Nephron progenitor cell (in vitro differentiated cells): ENCODE measurements at regions not wholly inside any gene's neighbourhood (a gene's known extent, or its start where the extent isn't known, plus 50 kb on each side); places are given as distances from the start of the nearest gene placed in this dataset.

Experiments used
- DNase-seq: peaks from one replicate; pipeline ENCODE4 v3.0.0; 2021
- H3K27ac Mint-ChIP-seq: 2 replicates; pipeline ENCODE4 v1.8.0; 2021; ENCODE audit warnings: mild to moderate bottlenecking, moderate library complexity, mixed read lengths
- H3K27me3 Mint-ChIP-seq: 2 replicates; pipeline ENCODE4 v1.8.0; 2021; ENCODE audit warnings: mild to moderate bottlenecking, low read depth, mixed read lengths; ENCODE audit not compliant: poor library complexity
- H3K36me3 Mint-ChIP-seq: 2 replicates; pipeline ENCODE4 v1.8.0; 2021; ENCODE audit warnings: low read depth, mixed read lengths
- H3K4me1 Mint-ChIP-seq: 2 replicates; pipeline ENCODE4 v1.8.0; 2021; ENCODE audit warnings: mixed read lengths
- H3K4me3 Mint-ChIP-seq: 2 replicates; pipeline ENCODE4 v1.8.0; 2021; ENCODE audit warnings: mild to moderate bottlenecking, moderate library complexity, mixed read lengths
- H3K9me3 Mint-ChIP-seq: 2 replicates; pipeline ENCODE4 v1.8.0; 2021; ENCODE audit warnings: mild to moderate bottlenecking, moderate library complexity, mixed read lengths
- TF ChIP-seq, protein P1 (sequence below): fragments of 200-600 bp; sonication (generic); IDR thresholded peaks from 2 replicates; pipeline ENCODE4 v1.5.0; 2021; ENCODE audit warnings: antibody characterized with exemption

DNA sequence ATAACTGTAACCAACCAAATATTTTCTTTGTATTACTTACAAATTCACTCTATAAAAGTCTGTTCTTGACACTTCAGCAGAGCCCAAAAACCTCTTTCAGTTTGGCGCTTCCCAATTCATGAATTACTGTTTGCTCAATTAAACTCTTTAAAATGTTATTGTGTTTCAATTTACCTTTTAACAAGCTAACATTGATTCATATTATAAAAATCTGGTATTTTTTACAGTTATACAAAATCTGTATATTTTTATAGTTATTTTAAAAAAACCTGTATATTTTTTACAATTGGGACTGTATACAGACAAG lies 75.3 kb upstream of the E2F3 start:
- peaks cover 8% of the 10 kb centered on the region for H3K27me3 Mint-ChIP-seq
- H3K27ac Mint-ChIP-seq = no peak overlapping the region
- no peak for DNase-seq
- H3K36me3 Mint-ChIP-seq = no peaks in the 10 kb centered on the region
- TF ChIP-seq, protein P1, sequence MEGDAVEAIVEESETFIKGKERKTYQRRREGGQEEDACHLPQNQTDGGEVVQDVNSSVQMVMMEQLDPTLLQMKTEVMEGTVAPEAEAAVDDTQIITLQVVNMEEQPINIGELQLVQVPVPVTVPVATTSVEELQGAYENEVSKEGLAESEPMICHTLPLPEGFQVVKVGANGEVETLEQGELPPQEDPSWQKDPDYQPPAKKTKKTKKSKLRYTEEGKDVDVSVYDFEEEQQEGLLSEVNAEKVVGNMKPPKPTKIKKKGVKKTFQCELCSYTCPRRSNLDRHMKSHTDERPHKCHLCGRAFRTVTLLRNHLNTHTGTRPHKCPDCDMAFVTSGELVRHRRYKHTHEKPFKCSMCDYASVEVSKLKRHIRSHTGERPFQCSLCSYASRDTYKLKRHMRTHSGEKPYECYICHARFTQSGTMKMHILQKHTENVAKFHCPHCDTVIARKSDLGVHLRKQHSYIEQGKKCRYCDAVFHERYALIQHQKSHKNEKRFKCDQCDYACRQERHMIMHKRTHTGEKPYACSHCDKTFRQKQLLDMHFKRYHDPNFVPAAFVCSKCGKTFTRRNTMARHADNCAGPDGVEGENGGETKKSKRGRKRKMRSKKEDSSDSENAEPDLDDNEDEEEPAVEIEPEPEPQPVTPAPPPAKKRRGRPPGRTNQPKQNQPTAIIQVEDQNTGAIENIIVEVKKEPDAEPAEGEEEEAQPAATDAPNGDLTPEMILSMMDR = no peak
- peaks cover under 1% of the 10 kb centered on the region for H3K9me3 Mint-ChIP-seq
- no peak overlapping the region for H3K4me3 Mint-ChIP-seq
- no peaks in the 10 kb centered on the region for H3K4me1 Mint-ChIP-seq

DNA sequence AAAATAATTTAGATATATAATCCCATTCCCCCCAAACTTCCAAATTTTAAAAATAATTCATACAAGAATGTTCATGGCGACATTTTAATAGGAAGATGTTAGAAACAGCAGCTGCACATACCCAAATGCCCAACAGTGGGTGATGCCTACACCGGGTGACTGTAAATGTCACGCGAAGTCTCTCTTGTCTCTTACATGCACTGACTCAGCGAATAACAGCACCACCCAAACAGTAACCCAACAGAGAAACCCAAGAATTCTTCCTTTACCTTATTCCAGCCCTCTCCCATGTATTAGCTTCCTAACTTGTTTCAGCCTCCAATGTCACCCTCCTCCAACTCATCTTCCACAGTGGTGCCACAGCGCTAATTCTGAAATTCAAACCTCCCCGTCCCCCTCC lies 74.5 kb upstream of the E2F3 start:
- no peaks in the 10 kb centered on the region for H3K36me3 Mint-ChIP-seq
- peaks cover 8% of the 10 kb centered on the region for H3K27me3 Mint-ChIP-seq
- H3K27ac Mint-ChIP-seq = no peak overlapping the region
- no peaks in the 10 kb centered on the region for H3K9me3 Mint-ChIP-seq
- no peak overlapping the region for H3K4me3 Mint-ChIP-seq
- no peak for DNase-seq
- TF ChIP-seq, protein P1 = no peak
- no peaks in the 10 kb centered on the region for H3K4me1 Mint-ChIP-seq

DNA sequence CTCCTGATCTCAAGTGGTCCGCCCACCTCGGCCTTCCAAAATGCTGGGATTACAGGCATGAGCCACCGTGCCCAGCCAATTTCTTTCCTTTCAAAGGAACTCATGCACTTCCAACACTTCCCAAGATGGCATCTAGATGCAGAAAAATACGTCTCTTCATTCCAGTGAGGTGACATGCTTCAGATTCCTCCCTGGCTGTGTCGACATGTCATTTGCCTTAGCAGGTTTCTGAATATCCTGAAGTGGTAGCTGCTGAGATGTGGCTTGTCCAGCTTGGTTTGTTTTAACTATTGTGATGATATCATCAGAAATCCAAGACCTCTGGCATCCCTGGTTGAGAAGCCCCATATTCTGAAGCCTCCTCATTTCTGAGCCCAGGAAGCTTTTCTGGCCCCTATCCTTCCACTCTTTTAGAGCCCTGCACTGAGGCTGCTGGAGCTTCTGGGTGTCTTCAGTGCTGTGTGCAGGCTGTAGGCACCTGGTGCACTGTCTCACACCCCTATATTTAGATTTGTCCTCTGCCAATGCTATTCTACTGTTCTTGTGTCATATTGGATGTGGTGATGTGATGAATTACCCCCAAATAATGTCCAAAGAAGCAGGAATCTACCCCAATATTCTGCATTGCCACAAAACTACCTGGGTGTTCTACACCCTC lies 73.3 kb upstream of the E2F3 start:
- H3K4me3 Mint-ChIP-seq = no peak overlapping the region
- H3K4me1 Mint-ChIP-seq = no peaks in the 10 kb centered on the region
- no peaks in the 10 kb centered on the region for H3K9me3 Mint-ChIP-seq
- peaks cover 12% of the 10 kb centered on the region for H3K27me3 Mint-ChIP-seq
- no peaks in the 10 kb centered on the region for H3K36me3 Mint-ChIP-seq
- no peak overlapping the region for H3K27ac Mint-ChIP-seq
- DNase-seq = no peak
- TF ChIP-seq, protein P1 = no peak

DNA sequence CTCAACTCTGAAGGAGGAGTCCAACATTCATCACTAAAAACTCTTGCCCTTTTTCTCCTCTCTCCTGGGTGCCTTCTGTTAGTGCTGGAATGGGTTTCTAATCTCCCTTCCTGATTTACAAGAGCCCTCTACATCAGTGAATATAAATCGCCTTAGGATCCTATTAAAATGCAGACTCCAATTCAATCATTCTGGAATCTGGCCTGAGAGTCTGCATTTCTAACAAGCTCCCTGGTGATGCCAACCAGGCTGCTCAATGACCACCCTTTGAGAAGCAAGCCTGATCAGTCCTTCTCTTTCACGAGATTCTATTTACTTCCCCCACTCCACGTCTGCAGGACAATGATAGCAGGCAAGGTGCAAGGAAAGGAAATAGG lies 72.8 kb upstream of the E2F3 start:
- Mint-ChIP-seq H3K36me3 (no peaks in the 10 kb centered on the region), H3K4me3 (no peak overlapping the region), H3K9me3 (no peaks in the 10 kb centered on the region)

DNA sequence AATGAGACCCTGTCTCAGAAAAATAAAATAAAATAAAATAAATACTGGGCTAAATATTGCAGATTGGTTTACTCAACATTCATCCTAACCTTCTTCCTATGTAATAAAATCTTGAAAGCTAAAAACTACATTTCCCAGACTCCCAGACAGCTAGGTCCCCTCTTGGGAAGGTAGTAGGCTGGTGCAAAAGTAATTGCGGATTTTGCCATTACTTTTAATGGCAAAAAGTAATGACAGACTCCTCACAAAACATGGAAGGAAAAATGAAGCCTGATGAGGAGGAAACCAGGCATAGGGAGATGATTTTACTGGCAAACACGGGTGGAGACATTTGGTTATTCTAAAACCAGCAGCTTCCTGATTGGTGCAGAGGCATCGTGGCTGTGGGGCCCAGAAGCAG lies 70.6 kb upstream of the E2F3 start:
- no peak overlapping the region for H3K27ac Mint-ChIP-seq
- no peaks in the 10 kb centered on the region for H3K9me3 Mint-ChIP-seq
- TF ChIP-seq, protein P1 = no peak
- DNase-seq = no peak
- H3K36me3 Mint-ChIP-seq = no peaks in the 10 kb centered on the region
- H3K27me3 Mint-ChIP-seq = peaks cover 14% of the 10 kb centered on the region
- no peak overlapping the region for H3K4me3 Mint-ChIP-seq
- H3K4me1 Mint-ChIP-seq = peaks cover 8% of the 10 kb centered on the region

More for the DNA sequence above, 72.8 kb upstream of the E2F3 start:
- no peak overlapping the region for H3K27ac Mint-ChIP-seq
- H3K4me1 Mint-ChIP-seq = no peaks in the 10 kb centered on the region
- peaks cover 16% of the 10 kb centered on the region for H3K27me3 Mint-ChIP-seq
- TF ChIP-seq, protein P1 = no peak
- no peak for DNase-seq

DNA sequence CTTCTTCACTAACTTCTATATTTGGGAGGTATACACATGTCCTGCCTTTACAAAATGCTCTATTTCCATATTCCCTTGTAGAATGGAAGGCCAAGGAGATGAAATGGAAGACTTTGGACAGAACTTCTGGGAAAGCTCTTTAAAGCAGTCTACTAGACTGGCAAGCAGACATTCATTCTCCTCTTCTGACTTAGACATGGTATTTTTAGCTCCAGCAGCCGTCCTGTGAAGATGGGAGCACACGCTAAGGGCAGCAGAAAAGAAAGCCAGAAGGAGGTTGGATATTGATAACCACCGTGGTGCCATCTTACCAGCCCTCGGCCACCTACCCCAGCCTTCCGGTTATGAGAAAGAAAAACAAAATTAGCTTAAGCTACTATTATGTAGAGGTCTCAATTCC lies 70.1 kb upstream of the E2F3 start:
- H3K27me3 Mint-ChIP-seq = peaks cover 14% of the 10 kb centered on the region
- no peaks in the 10 kb centered on the region for H3K9me3 Mint-ChIP-seq
- DNase-seq = no peak
- TF ChIP-seq, protein P1 = no peak
- H3K4me3 Mint-ChIP-seq = no peak overlapping the region
- H3K36me3 Mint-ChIP-seq = no peaks in the 10 kb centered on the region
- no peak overlapping the region for H3K27ac Mint-ChIP-seq
- peaks cover 8% of the 10 kb centered on the region for H3K4me1 Mint-ChIP-seq
